Tibial artery (tissue), 4 donors: ENCODE measurements at regions not wholly inside any gene's neighbourhood (a gene's known extent, or its start where the extent isn't known, plus 50 kb on each side); places are given as distances from the start of the nearest gene placed in this dataset.

Experiments
- DNase-seq, 2 donors: peaks; one replicate each; pipeline ENCODE4 v3.0.0-alpha.2; 2019
- H3K27ac ChIP-seq, 2 donors: fragments of 200-600 bp; sonication (generic) in 1 of 2; 1 replicate in 1 of 2; 2 replicates in 1 of 2; pipeline ENCODE4 v1.5.1; 2018 to 2019; ENCODE audit warnings: mild to moderate bottlenecking in 1 of 2
- H3K27me3 ChIP-seq, 2 donors: fragments of 200-600 bp; sonication (generic) in 1 of 2; one replicate each; pipeline versions ENCODE4 v1.5.1 to v1.6.0; 2016 to 2019
- H3K36me3 ChIP-seq, 3 donors: fragments of 200-600 bp; sonication (generic) in 2 of 3; one replicate each; pipeline ENCODE4 v1.5.1; 2016 to 2019; ENCODE audit warnings: mild to moderate bottlenecking in 2 of 3
- H3K4me1 ChIP-seq, 4 donors: fragments of 200-600 bp; sonication (generic) in 2 of 4; 1 replicate in 3 of 4; 2 replicates in 1 of 4; pipeline ENCODE4 v1.5.1; 2016 to 2019
- H3K4me3 ChIP-seq, 2 donors: fragments of 200-600 bp; sonication (generic) in 1 of 2; 1 replicate in 1 of 2; 2 replicates in 1 of 2; pipeline ENCODE4 v1.5.1; 2018 to 2019; ENCODE audit warnings: mild to moderate bottlenecking in 2 of 2
- H3K9me3 ChIP-seq, 3 donors: fragments of 200-600 bp; sonication (generic) in 1 of 3; one replicate each; pipeline ENCODE4 v1.5.1; 2016 to 2019
- intact Hi-C: fragments of 100-400 bp; cut with DNase I; formaldehyde crosslinking; loops from one replicate; pipeline ENCODE4 v1.15.0; 2023; ENCODE audit warnings: low total_unique reads
- TF ChIP-seq, protein P1 (sequence below), 2 experiments: fragments of 200-600 bp in 1 of 2; fragments of 450-650 bp in 1 of 2; IDR thresholded peaks; one replicate each; pipeline ENCODE4 v1.5.1; 2017 to 2019; ENCODE audit warnings: antibody characterized with exemption in 2 of 2, mild to moderate bottlenecking in 1 of 2, moderate library complexity in 1 of 2

DNA sequence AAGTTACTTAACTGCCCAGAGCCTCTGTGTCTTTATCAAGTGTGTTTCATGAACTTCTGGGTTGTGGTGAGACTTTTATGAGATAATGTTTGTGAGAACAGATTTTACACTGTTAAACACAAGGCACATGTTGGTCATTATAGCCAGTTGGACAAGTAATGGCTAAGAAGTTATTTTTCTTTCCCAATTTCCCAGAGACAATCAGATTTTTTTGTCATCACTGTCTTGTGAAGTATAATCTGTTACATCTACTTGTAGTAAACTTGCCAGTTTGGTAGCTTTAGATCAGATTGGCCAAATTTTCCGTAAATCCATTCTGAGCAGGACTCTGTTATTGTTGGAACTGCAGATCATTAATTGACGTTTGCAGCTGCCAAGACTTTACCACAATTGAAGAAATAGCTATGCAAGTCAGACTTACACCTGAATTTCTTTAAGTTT, 838.8 kb downstream of the SLC4A3 start:
- intact Hi-C loops = no loop called here
- H3K27me3 ChIP-seq = no peaks in the 10 kb centered on the region

DNA sequence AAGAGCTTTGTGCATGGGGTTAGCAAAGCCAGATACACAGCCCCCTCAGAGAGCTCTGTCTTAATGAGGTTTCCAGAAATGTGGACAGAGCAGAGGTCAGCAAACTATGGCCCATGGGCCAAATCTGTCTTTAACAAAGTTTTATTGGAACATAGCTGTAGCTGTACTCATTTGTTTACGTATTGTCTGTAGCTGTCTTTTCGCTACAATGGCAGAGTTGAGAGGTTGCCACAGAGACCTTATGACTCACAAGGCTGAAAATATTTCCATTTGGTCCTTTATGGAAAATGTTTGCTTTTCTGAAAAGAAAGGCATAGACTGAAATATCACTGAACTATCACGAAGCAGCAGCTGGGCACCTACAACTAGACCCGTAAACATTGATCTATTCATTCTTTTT, 841.8 kb downstream of the SLC4A3 start:
- Histone ChIP-seq H3K4me3 (no peak overlapping the region), H3K9me3 (no peaks in the 10 kb centered on the region), H3K27ac (no peak overlapping the region), H3K4me1 (no peaks in the 10 kb centered on the region), H3K36me3 (no peaks in the 10 kb centered on the region), H3K27me3 (no peaks in the 10 kb centered on the region)
- intact Hi-C loops = no loop called here
- TF ChIP-seq, protein P1, sequence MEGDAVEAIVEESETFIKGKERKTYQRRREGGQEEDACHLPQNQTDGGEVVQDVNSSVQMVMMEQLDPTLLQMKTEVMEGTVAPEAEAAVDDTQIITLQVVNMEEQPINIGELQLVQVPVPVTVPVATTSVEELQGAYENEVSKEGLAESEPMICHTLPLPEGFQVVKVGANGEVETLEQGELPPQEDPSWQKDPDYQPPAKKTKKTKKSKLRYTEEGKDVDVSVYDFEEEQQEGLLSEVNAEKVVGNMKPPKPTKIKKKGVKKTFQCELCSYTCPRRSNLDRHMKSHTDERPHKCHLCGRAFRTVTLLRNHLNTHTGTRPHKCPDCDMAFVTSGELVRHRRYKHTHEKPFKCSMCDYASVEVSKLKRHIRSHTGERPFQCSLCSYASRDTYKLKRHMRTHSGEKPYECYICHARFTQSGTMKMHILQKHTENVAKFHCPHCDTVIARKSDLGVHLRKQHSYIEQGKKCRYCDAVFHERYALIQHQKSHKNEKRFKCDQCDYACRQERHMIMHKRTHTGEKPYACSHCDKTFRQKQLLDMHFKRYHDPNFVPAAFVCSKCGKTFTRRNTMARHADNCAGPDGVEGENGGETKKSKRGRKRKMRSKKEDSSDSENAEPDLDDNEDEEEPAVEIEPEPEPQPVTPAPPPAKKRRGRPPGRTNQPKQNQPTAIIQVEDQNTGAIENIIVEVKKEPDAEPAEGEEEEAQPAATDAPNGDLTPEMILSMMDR (IDR thresholded peaks at IDR 0.05) = no peak
- no peak for DNase-seq

More for the DNA sequence above, 838.8 kb downstream of the SLC4A3 start:
- H3K36me3 ChIP-seq = no peaks in the 10 kb centered on the region
- H3K27ac ChIP-seq = no peak overlapping the region
- H3K4me3 ChIP-seq = no peak overlapping the region
- DNase-seq = no peak
- no peaks in the 10 kb centered on the region for H3K9me3 ChIP-seq
- TF ChIP-seq, protein P1 (IDR thresholded peaks at IDR 0.05) = no peak
- no peaks in the 10 kb centered on the region for H3K4me1 ChIP-seq

DNA sequence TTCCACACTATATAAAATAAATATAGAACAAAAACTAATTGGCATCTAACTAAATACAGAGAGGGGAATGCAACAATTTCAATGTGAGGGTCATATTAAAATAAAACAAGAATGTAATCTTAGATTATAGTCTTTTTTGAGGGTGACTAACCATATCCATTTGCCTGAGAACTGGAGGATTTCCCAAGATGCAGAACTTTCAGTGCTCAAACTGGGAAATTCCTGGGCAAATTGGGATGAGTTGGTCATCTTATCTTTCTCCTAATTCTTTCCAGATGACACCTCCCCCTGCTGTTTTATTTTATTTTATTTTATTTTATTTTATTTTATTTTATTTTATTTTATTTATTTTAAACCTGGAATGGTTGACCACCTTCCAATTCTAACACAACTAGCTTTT, 846.2 kb downstream of the SLC4A3 start:
- intact Hi-C loops = no loop called here
- Histone ChIP-seq H3K4me3 (no peak overlapping the region), H3K27me3 (no peaks in the 10 kb centered on the region), H3K27ac (no peak overlapping the region), H3K36me3 (no peaks in the 10 kb centered on the region), H3K4me1 (no peaks in the 10 kb centered on the region), H3K9me3 (no peaks in the 10 kb centered on the region)
- TF ChIP-seq, protein P1 (IDR thresholded peaks at IDR 0.05) = no peak
- DNase-seq = no peak

DNA sequence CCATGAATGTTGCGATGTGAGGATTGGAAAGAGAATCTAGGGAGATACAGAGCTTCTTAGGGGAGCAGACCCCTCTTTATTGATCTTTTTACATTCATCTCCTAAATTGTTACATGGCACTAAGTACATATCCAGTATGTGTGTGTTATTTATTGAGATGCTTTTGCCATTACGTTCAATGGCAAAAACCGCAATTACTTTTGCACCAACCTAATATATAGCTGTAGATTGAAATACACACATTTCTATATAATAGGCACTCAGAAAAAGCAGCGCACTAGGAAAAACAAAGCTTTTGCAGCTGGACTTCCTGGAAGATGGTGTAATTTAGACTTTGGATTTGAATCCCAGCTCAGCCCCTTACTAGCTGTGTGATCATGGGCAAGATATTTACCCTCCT, 849.4 kb downstream of the SLC4A3 start:
- H3K27me3 ChIP-seq = no peaks in the 10 kb centered on the region
- H3K27ac ChIP-seq = no peak overlapping the region
- H3K4me3 ChIP-seq = no peak overlapping the region
- H3K9me3 ChIP-seq = no peaks in the 10 kb centered on the region
- no peak for DNase-seq
- no peaks in the 10 kb centered on the region for H3K4me1 ChIP-seq
- H3K36me3 ChIP-seq = no peaks in the 10 kb centered on the region
- TF ChIP-seq, protein P1 (IDR thresholded peaks at IDR 0.05) = no peak
- intact Hi-C loops = no loop called here

DNA sequence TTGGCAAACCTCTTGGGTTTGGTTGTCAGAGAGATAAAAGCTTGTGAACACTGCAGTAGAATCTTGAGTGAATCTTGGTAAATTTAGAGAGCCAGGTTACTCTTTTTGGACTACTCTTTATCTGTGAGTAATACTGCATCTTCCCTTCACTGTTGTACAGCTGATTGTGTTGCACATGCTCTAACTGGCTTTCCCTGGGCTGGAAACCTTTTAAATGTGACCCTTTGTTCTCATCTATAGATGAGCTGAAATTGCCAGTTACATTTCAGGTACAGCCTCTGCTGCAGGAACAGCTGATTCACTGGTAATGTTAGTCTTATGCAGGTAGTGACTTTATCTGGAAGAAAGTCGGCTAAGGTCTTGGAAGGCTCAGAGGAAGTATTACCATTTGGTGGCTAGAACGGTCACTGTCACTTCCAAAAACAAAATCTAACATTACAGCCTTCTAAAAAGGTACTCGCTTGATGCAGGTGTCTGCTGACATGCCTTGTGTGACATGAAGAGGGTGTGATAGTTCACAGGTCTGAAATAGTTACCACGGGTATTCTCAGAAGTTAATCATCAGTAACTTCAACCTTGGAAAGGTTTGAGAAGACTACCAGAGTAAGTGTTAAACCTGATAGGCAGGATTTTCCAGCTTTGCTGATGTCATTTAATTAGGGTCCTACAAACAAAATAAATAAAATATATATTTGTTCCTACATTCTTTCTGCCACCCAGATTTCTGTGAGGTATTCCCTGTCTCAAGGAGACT, 851.1 kb downstream of the SLC4A3 start:
- Histone ChIP-seq H3K36me3 (no peaks in the 10 kb centered on the region), H3K9me3 (no peaks in the 10 kb centered on the region), H3K4me1 (no peaks in the 10 kb centered on the region), H3K27me3 (no peaks in the 10 kb centered on the region), H3K4me3 (no peak overlapping the region), H3K27ac (no peak overlapping the region)
- TF ChIP-seq, protein P1 (IDR thresholded peaks at IDR 0.05) = no peak
- intact Hi-C loops = no loop called here
- DNase-seq = no peak
